Keratinocyte (primary cell): ENCODE measurements at regions not wholly inside any gene's neighbourhood (a gene's known extent, or its start where the extent isn't known, plus 50 kb on each side); places are given as distances from the start of the nearest gene placed in this dataset.

Source experiments
- DNase-seq: peaks from one replicate; pipeline ENCODE4 v3.0.0-alpha.2; 2011; ENCODE audit warnings: low read depth, missing footprints, low spot score
- FAIRE-seq: peaks from 2 replicates; lab custom pipeline; 2011; peaks lifted over from hg19 to GRCh38; lab: Jason Lieb, UNC
- H2AFZ ChIP-seq: 2 replicates; pipeline ENCODE4 v1.6.0; 2012; ENCODE audit warnings: low read length, control low read depth, inconsistent platforms; ENCODE audit not compliant: control insufficient read depth
- H3K27ac ChIP-seq: 2 replicates; pipeline ENCODE4 v1.5.1; 2011; ENCODE audit warnings: low read length; ENCODE audit not compliant: control insufficient read depth, insufficient read depth
- H3K27me3 ChIP-seq: 3 replicates; pipeline ENCODE4 v1.6.0; 2011; ENCODE audit warnings: low read length; ENCODE audit not compliant: control insufficient read depth, insufficient read depth; ENCODE audit errors: extremely low read depth
- H3K36me3 ChIP-seq, 2 experiments: 2 replicates in 1 of 2; 3 replicates in 1 of 2; pipeline ENCODE4 v1.5.1; 2011; ENCODE audit warnings: low read length in 2 of 2, mild to moderate bottlenecking in 1 of 2; ENCODE audit not compliant: control insufficient read depth in 2 of 2, insufficient read depth in 2 of 2; ENCODE audit errors: extremely low read depth in 1 of 2
- H3K4me1 ChIP-seq: 3 replicates; pipeline ENCODE4 v1.5.1; 2011; ENCODE audit warnings: low read length; ENCODE audit not compliant: control insufficient read depth, insufficient read depth; ENCODE audit errors: extremely low read depth
- H3K4me2 ChIP-seq: 3 replicates; pipeline ENCODE4 v1.6.0; 2011; ENCODE audit warnings: low read depth, low read length; ENCODE audit not compliant: control insufficient read depth, insufficient read depth; ENCODE audit errors: extremely low read depth
- H3K4me3 ChIP-seq, 3 experiments: fragments of 200-600 bp in 1 of 3; sonication (generic) in 1 of 3; 2 replicates in 2 of 3; 3 replicates in 1 of 3; pipeline ENCODE4 v1.5.1; 2011 to 2016; ENCODE audit warnings: low read length in 3 of 3, mild to moderate bottlenecking in 3 of 3, control low read depth in 2 of 3, inconsistent platforms in 1 of 3, low read depth in 1 of 3, mixed read lengths in 1 of 3, mixed run types in 1 of 3, moderate library complexity in 1 of 3; ENCODE audit not compliant: control insufficient read depth in 2 of 3, insufficient read depth in 2 of 3; ENCODE audit errors: extremely low read depth in 1 of 3
- H3K79me2 ChIP-seq: 2 replicates; pipeline ENCODE4 v1.6.0; 2012; ENCODE audit warnings: low read length; ENCODE audit not compliant: control insufficient read depth, insufficient read depth
- H3K9ac ChIP-seq: 3 replicates; pipeline ENCODE4 v1.6.0; 2011; ENCODE audit warnings: low read length; ENCODE audit not compliant: control insufficient read depth, insufficient read depth; ENCODE audit errors: extremely low read depth
- H3K9me1 ChIP-seq: 3 replicates; pipeline ENCODE4 v1.6.0; 2011; ENCODE audit warnings: low read length; ENCODE audit not compliant: control insufficient read depth, insufficient read depth; ENCODE audit errors: extremely low read depth
- H3K9me3 ChIP-seq: 2 replicates; pipeline ENCODE4 v1.5.1; 2012; ENCODE audit warnings: low read depth, low read length; ENCODE audit not compliant: control insufficient read depth
- H4K20me1 ChIP-seq: 3 replicates; pipeline ENCODE4 v1.6.0; 2011; ENCODE audit warnings: low read length; ENCODE audit not compliant: control insufficient read depth, insufficient read depth; ENCODE audit errors: extremely low read depth
- EZH2 ChIP-seq: IDR thresholded peaks from one replicate; pipeline ENCODE4 v1.6.1; 2012; ENCODE audit warnings: inconsistent platforms, mild to moderate bottlenecking, low read length, moderate library complexity
- dilution Hi-C: fragments of 300-500 bp; cut with MboI; formaldehyde crosslinking; loops from one replicate; pipeline ENCODE4 v1.7.0; 2020; ENCODE audit warnings: low sequenced_read_pairs; ENCODE audit not compliant: extremely low pct_ligation_motif_present
- TF ChIP-seq, protein P1 (sequence below), 3 experiments: IDR thresholded peaks in 1 of 3; conservative IDR thresholded peaks in 1 of 3; optimal IDR thresholded peaks in 1 of 3; 2 replicates in 2 of 3; 3 replicates in 1 of 3; pipeline versions ENCODE3 to v1.5.1; 2011; ENCODE audit warnings: low read length in 3 of 3, mild to moderate bottlenecking in 3 of 3, moderate library complexity in 2 of 3, control low read depth in 1 of 3, inconsistent platforms in 1 of 3; ENCODE audit not compliant: insufficient read depth in 2 of 3; ENCODE audit errors: extremely low read depth in 1 of 3

DNA sequence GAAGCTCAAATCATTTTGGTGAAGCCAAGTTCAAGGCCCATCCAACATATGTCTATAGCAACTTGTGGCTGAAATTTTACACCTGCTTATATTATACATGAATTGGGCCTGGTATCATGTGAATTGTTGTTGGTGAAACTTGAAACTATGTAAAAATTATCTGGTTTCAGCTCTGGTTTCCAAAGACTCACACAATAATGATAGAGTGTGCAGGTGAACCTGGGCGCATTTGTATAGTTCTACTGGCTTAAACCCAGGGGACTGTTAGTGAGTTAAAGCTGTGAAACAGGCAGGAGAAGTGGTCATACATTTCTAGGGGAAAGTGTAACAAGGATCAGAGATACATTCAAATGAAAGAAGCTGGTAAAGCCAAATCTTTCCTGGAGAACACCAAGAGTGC is 627.3 kb downstream of the METTL15 start:
- H3K9me1 ChIP-seq: no peaks in the 10 kb centered on the region
- no peaks in the 10 kb centered on the region for H3K9me3 ChIP-seq
- DNase-seq (no peak), FAIRE-seq (no peak)
- no peak overlapping the region for H3K9ac ChIP-seq
- H3K4me2 ChIP-seq: no peak overlapping the region
- H2AFZ ChIP-seq: no peak overlapping the region
- dilution Hi-C loops: no loop called here
- H3K27me3 ChIP-seq: no peaks in the 10 kb centered on the region
- no peaks in the 10 kb centered on the region for H4K20me1 ChIP-seq
- H3K4me3 ChIP-seq: no peak overlapping the region
- TF ChIP-seq, protein P1, sequence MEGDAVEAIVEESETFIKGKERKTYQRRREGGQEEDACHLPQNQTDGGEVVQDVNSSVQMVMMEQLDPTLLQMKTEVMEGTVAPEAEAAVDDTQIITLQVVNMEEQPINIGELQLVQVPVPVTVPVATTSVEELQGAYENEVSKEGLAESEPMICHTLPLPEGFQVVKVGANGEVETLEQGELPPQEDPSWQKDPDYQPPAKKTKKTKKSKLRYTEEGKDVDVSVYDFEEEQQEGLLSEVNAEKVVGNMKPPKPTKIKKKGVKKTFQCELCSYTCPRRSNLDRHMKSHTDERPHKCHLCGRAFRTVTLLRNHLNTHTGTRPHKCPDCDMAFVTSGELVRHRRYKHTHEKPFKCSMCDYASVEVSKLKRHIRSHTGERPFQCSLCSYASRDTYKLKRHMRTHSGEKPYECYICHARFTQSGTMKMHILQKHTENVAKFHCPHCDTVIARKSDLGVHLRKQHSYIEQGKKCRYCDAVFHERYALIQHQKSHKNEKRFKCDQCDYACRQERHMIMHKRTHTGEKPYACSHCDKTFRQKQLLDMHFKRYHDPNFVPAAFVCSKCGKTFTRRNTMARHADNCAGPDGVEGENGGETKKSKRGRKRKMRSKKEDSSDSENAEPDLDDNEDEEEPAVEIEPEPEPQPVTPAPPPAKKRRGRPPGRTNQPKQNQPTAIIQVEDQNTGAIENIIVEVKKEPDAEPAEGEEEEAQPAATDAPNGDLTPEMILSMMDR (optimal IDR thresholded peaks at IDR 0.05 in 1 of 3, IDR thresholded peaks at IDR 0.05 in 1 of 3, conservative IDR thresholded peaks at IDR 0.05 in 1 of 3; ENCODE audit: extremely low read depth in 1 of 3, insufficient read depth in 2 of 3, low read length in 3 of 3): no peak
- TF ChIP-seq EZH2: no peak
- no peak overlapping the region for H3K27ac ChIP-seq
- H3K79me2 ChIP-seq: no peaks in the 10 kb centered on the region
- no peaks in the 10 kb centered on the region for H3K36me3 ChIP-seq
- H3K4me1 ChIP-seq: no peaks in the 10 kb centered on the region

DNA sequence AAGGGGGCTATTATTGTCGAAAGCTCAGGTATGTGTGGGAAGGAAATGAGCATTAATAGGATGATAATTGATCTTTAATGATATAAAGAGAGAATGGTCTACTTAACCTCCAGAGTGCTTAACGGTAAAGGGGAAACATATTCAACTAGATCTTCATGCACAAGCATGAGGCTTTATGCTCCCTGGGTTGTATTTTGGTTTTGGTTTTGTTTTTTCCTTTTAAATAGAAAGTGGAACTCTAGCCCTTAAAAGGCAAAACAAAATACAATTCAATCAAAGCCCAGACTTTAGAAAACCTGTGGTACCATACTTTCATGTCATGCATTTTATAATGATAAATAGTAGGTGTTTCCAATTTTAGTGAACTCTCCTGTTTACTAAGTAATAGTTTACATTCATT is 622.7 kb downstream of the METTL15 start:
- no peaks in the 10 kb centered on the region for H4K20me1 ChIP-seq
- H3K36me3 ChIP-seq: no peaks in the 10 kb centered on the region
- H3K27me3 ChIP-seq: no peaks in the 10 kb centered on the region
- no peak overlapping the region for H2AFZ ChIP-seq
- TF ChIP-seq, protein P1 (optimal IDR thresholded peaks at IDR 0.05 in 1 of 3, IDR thresholded peaks at IDR 0.05 in 1 of 3, conservative IDR thresholded peaks at IDR 0.05 in 1 of 3; ENCODE audit: extremely low read depth in 1 of 3, insufficient read depth in 2 of 3, low read length in 3 of 3): no peak
- no peak for TF ChIP-seq EZH2
- dilution Hi-C loops: no loop called here
- H3K9ac ChIP-seq: no peak overlapping the region
- no peaks in the 10 kb centered on the region for H3K9me3 ChIP-seq
- DNase-seq (no peak), FAIRE-seq (no peak)
- H3K4me3 ChIP-seq: no peak overlapping the region
- no peak overlapping the region for H3K27ac ChIP-seq
- H3K4me2 ChIP-seq: no peak overlapping the region
- H3K79me2 ChIP-seq: no peaks in the 10 kb centered on the region
- no peaks in the 10 kb centered on the region for H3K4me1 ChIP-seq
- no peaks in the 10 kb centered on the region for H3K9me1 ChIP-seq
